ENCODE measurements at regions not wholly inside any gene's neighbourhood (a gene's known extent, or its start where the extent isn't known, plus 50 kb on each side); places are given as distances from the start of the nearest gene placed in this dataset.
"Not testable (repeated sequence)": the region's sequence is repeated elsewhere in the genome, so short reads cannot be mapped to it uniquely, and the experiment has no call there.

DNA sequence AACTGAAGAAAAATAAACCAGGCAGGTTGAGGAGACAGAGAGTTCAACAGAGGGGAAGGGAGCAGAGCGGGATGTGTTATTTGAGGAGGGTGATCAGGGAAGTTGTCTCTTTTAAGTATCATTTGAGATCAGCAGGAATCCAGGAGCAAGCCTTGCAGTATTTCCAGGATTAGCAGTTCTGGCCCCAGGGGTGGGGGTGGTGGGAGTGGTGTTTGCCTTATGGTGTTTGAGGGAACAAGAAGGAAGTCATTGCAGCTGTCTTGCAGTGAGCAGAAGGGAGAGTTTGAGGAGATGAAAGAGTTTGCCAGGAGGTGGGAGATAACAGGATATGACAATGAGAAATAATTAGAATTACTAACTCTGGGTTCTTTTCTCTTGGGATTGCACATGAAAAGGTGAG lies 418.6 kb downstream of the NELL2 start:
- no peak for FAIRE-seq
- no peak for DNase-seq (ENCODE audit: insufficient read length)
- TF ChIP-seq POLR2AphosphoS5 (IDR thresholded peaks at IDR 0.05; ENCODE audit: low read depth, low read length) (no peak), POLR2A (IDR thresholded peaks at IDR 0.05; ENCODE audit: low read depth, low read length) (no peak), TAF1 (IDR thresholded peaks at IDR 0.05; ENCODE audit: borderline replicate concordance, low read depth, low read length) (no peak)

DNA sequence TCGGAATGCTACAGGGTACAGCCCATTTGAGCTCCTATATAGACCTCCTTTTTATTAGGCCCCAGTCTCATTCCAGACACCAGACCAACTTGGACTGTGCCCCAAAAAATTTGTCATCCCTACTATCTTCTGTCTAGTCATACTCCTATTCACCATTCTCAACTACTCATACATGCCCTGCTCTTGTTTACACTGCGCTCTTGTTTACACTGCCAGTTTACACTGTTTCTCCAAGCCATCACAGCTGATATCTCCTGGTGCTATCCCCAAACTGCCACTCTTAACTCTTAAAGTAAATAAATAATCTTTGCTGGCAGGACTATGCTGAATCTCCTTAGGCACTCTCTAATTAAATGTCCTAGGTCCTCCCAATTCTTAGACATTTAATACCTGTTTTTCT lies 421.2 kb downstream of the NELL2 start:
- DNase-seq (ENCODE audit: insufficient read length); FAIRE-seq: not testable (repeated sequence)

DNA sequence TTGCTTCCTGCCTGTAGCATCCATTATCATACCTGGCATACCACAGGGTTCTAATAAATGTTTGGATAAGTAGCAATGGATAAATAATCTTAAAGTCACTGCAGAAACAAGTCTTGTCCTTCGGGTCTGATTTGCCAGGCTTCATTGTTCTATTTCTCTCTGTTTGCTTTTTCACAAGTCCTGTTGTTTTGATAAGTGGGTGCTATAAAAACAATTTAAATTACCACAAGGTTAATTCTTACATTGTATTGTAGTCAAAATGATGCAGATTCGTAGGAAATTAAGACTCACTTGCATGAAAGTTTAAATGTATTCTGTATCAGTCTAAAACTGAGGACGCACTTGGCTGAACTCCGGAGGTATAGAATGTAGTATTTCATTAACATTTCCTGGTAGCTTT lies 429.9 kb downstream of the NELL2 start:
- DNase-seq (ENCODE audit: insufficient read length) = no peak
- FAIRE-seq = no peak
- TF ChIP-seq POLR2A (IDR thresholded peaks at IDR 0.05; ENCODE audit: low read depth, low read length) (no peak), TAF1 (IDR thresholded peaks at IDR 0.05; ENCODE audit: borderline replicate concordance, low read depth, low read length) (no peak), POLR2AphosphoS5 (IDR thresholded peaks at IDR 0.05; ENCODE audit: low read depth, low read length) (no peak)

DNA sequence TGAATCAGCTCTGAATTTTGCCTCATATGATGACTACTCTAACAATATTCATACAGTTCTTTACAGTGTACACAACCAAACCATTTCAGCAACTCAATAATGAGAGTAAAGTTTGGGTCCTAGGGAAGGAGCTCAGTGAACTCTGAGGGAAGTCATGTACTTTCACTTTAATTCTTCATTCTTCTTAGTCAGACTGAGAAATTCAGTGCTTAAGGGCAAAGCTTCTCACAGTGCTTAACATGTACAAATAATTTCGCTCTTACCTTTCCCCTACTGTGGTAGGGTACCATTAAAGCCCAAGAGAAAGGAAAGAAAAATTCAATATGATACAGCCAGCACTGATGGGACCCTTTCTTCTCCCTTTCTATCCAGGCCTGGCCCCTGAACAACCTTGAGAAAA lies 435.0 kb downstream of the NELL2 start:
- peak; percentile 56 for FAIRE-seq

More for the DNA sequence above, 435.0 kb downstream of the NELL2 start:
- no peak for TF ChIP-seq TAF1 (IDR thresholded peaks at IDR 0.05; ENCODE audit: borderline replicate concordance, low read depth, low read length)
- TF ChIP-seq POLR2A (IDR thresholded peaks at IDR 0.05; ENCODE audit: low read depth, low read length) = no peak
- TF ChIP-seq POLR2AphosphoS5 (IDR thresholded peaks at IDR 0.05; ENCODE audit: low read depth, low read length) = no peak
- no peak for DNase-seq (ENCODE audit: insufficient read length)
